PC-3 (cell line): ENCODE measurements at regions not wholly inside any gene's neighbourhood (a gene's known extent, or its start where the extent isn't known, plus 50 kb on each side); places are given as distances from the start of the nearest gene placed in this dataset.
"Not testable (repeated sequence)": the region's sequence is repeated elsewhere in the genome, so short reads cannot be mapped to it uniquely, and the experiment has no call there.

Experiments used
- ATAC-seq: fragments of 200-7000 bp; cut with Tn5 transposase; 2 replicates; pipeline ENCODE4 v1.9.1; 2020; ENCODE audit warnings: mild to moderate bottlenecking, moderate library complexity
- BruUV-seq: library from RNA; stranded (reverse); fragments of 400-500 nt; replicated peaks from 2 replicates; lab custom pipeline; 2021; lab: Mats Ljungman, UMichigan
- CTCF ChIA-PET: fragments of 300-600 bp; sonication (Branson Sonifier 250); formaldehyde crosslinking; loops from one replicate; lab custom pipeline; 2022; ENCODE audit warnings: antibody characterized with exemption; lab: Charles Lee
- POLR2A ChIA-PET: fragments of 300-600 bp; sonication (Branson Sonifier 250); formaldehyde crosslinking; loops from one replicate; lab custom pipeline; 2022; ENCODE audit warnings: antibody characterized with exemption; ENCODE audit not compliant: unreplicated experiment; lab: Charles Lee
- DNase-seq: peaks from one replicate; pipeline ENCODE4 v3.0.0-alpha.2; 2015
- H2AFZ ChIP-seq: fragments of 300-600 bp; sonication (generic); 2 replicates; pipeline ENCODE4 v1.6.0; 2016; ENCODE audit warnings: antibody characterized with exemption, low read length
- H3F3A ChIP-seq: fragments of 300-600 bp; sonication (generic); one replicate; pipeline ENCODE4 v1.6.0; 2017; ENCODE audit warnings: antibody characterized with exemption, low read length, control low read depth, mild to moderate bottlenecking; ENCODE audit not compliant: unreplicated experiment
- H3K27ac ChIP-seq: fragments of 300-600 bp; sonication (generic); 2 replicates; pipeline ENCODE4 v1.5.1; 2016; ENCODE audit warnings: mild to moderate bottlenecking, low read length
- H3K27me3 ChIP-seq: fragments of 300-600 bp; sonication (generic); 2 replicates; pipeline ENCODE4 v1.6.1; 2016; ENCODE audit warnings: low read length, mixed read lengths
- H3K36me3 ChIP-seq: fragments of 300-600 bp; sonication (generic); 2 replicates; pipeline ENCODE4 v1.6.1; 2016; ENCODE audit warnings: low read depth, mixed run types, low read length, mixed read lengths
- H3K4me1 ChIP-seq: fragments of 300-600 bp; sonication (generic); 2 replicates; pipeline ENCODE4 v1.5.1; 2016; ENCODE audit warnings: low read length; ENCODE audit not compliant: insufficient read depth
- H3K4me2 ChIP-seq: fragments of 300-600 bp; sonication (generic); 2 replicates; pipeline ENCODE4 v1.6.0; 2016; ENCODE audit warnings: low read length
- H3K4me3 ChIP-seq: fragments of 300-600 bp; sonication (generic); 2 replicates; pipeline ENCODE4 v1.5.1; 2016; ENCODE audit warnings: mild to moderate bottlenecking, low read length, mixed read lengths
- H3K79me2 ChIP-seq: fragments of 300-600 bp; sonication (generic); 2 replicates; pipeline ENCODE4 v1.6.1; 2017; ENCODE audit warnings: low read length, mixed read lengths
- H3K9ac ChIP-seq: fragments of 300-600 bp; sonication (generic); 2 replicates; pipeline ENCODE4 v1.6.0; 2016; ENCODE audit warnings: mild to moderate bottlenecking, low read length
- H3K9me2 ChIP-seq: fragments of 300-600 bp; sonication (generic); replicated peaks from 2 replicates; pipeline ENCODE4 v1.6.1; 2016; ENCODE audit warnings: mixed run types, low read length, mixed read lengths
- H3K9me3 ChIP-seq: fragments of 300-600 bp; sonication (generic); 2 replicates; pipeline ENCODE4 v1.6.1; 2016; ENCODE audit warnings: low read length, mixed read lengths
- H4K20me1 ChIP-seq: fragments of 300-600 bp; sonication (generic); 2 replicates; pipeline ENCODE4 v1.6.1; 2016; ENCODE audit warnings: low read length, mixed read lengths
- CTCF ChIP-seq: fragments of 300-600 bp; sonication (generic); conservative IDR thresholded peaks from 2 replicates; pipeline ENCODE4 v1.5.1; 2017; ENCODE audit warnings: antibody characterized with exemption, low read depth, mild to moderate bottlenecking, low read length
- EZH2 ChIP-seq: fragments of 300-600 bp; sonication (generic); IDR thresholded peaks from one replicate; pipeline ENCODE4 v1.6.1; 2017; ENCODE audit warnings: antibody characterized with exemption, mild to moderate bottlenecking, low read length; ENCODE audit not compliant: unreplicated experiment
- EZH2phosphoT487 ChIP-seq: fragments of 300-600 bp; sonication (generic); IDR thresholded peaks from 2 replicates; pipeline ENCODE4 v1.6.1; 2018; ENCODE audit warnings: mild to moderate bottlenecking, antibody characterized with exemption, low read length, borderline replicate concordance
- intact Hi-C: fragments of 100-400 bp; cut with micrococcal nuclease; formaldehyde crosslinking; loops from 2 replicates; pipeline ENCODE4 v1.9.0; 2023

DNA sequence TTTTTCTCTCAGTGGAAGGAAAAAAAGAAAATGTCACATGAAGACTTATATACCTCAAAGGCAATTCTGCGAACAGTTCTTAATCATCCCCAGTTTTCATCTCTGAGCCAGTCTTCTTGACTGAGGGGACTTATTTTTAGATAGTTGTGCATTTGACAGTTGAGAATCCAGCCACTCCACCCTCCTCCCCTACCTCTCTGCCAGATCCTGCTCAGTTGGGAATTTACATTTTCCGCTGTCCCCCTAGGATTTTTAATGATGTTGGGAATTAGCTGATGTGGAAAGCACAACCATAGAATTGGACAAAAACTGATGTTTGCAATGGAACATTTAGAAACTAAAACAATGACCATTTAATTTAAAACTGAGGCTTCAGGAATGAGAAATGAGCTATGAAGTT lies 194.3 kb upstream of the PIK3R1 start:
- no peaks in the 10 kb centered on the region for H3F3A ChIP-seq
- H3K27me3 ChIP-seq = no peaks in the 10 kb centered on the region
- H3K9ac ChIP-seq = no peak overlapping the region
- H2AFZ ChIP-seq = no peak overlapping the region
- TF ChIP-seq CTCF (no peak), EZH2phosphoT487 (no peak), EZH2 (no peak)
- no peaks in the 10 kb centered on the region for H3K9me2 ChIP-seq
- no peaks in the 10 kb centered on the region for H3K79me2 ChIP-seq
- DNase-seq = no peak
- H3K27ac ChIP-seq = no peak overlapping the region
- BruUV-seq = no TSS peak
- H3K36me3 ChIP-seq = no peaks in the 10 kb centered on the region
- POLR2A ChIA-PET = no interaction called here
- H3K4me1 ChIP-seq = no peaks in the 10 kb centered on the region
- H3K4me3 ChIP-seq = no peak overlapping the region
- no peak overlapping the region for H3K4me2 ChIP-seq
- intact Hi-C loops = no loop called here
- no peaks in the 10 kb centered on the region for H4K20me1 ChIP-seq
- no peak for ATAC-seq
- no peaks in the 10 kb centered on the region for H3K9me3 ChIP-seq
- CTCF ChIA-PET = no interaction called here

DNA sequence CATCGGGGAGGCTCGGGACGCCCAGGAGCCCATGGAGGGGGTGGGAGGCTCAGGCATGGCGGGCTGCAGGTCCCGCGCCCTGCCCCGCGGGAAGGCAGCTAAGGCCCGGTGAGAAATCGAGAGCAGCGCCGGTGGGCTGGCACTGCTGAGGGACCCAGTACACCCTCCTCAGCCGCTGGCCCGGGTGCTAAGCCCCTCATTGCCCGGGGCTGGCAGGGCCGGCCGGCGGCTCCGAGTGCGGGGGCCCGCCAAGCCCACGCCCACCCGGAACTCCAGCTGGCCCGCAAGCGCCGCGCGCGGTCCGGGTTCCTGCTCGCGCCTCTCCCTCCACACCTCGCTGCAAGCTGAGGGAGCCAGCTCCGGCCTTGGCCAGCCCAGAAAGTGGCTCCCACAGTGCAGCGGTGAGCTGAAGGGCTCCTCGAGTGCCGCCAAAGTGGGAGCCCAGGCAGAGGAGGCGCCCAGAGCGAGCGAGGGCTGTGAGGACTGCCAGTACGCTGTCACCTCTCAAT lies 195.0 kb upstream of the PIK3R1 start:
- intact Hi-C loops, H3K9ac ChIP-seq, H3K4me1 ChIP-seq, H3K27me3 ChIP-seq, ATAC-seq, BruUV-seq, H2AFZ ChIP-seq, H3K9me3 ChIP-seq, CTCF ChIA-PET, H3K27ac ChIP-seq, H3K36me3 ChIP-seq, H3K4me2 ChIP-seq, H3K4me3 ChIP-seq, POLR2A ChIA-PET, H3F3A ChIP-seq, H4K20me1 ChIP-seq, H3K79me2 ChIP-seq, H3K9me2 ChIP-seq, DNase-seq: not testable (repeated sequence)

DNA sequence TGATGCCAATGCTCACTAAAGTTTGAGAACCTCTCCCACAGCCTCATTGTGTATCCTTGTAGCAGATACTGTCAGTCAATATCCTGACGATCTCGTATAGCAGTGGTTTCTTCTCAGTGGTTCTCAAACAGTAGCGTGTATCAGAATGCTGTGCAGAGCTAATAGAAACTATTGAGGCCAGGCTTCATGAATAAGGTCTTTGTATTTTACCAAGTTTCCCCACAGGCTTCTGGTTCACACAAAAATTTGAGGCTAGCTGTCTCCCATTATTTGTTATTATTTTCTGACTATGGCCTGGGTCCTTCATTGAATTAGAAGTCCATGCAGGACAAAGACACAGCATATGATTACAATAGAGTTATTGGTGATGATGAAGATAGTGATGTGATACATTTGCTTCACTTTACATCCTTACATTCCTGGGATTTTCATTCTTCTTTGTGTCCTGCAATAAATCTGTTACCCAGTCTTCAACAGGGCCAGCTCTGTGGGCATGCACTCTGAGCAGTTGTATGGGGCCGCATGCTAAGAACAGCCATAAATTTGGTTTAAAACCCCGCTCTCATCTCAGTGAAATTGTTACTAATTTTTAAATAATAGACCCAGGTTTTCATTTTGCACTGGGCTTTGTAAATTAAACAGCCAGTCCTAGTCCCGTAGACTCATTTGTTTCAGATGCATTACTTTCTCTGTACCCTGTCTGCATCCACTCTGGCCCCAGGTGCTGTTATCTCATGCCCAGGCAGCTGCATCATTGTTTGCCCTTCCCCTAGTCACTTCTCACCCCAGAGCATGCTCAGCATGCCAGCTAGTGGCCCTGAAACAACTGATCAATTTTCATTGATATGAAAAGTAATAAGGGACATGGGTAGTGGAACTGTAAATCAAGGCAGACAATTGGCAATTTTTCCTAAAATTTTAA lies 199.9 kb upstream of the PIK3R1 start:
- POLR2A ChIA-PET = no interaction called here
- no peak overlapping the region for H3K4me2 ChIP-seq
- no peaks in the 10 kb centered on the region for H3K27me3 ChIP-seq
- intact Hi-C loops = no loop called here
- H3K4me1 ChIP-seq = no peaks in the 10 kb centered on the region
- no peaks in the 10 kb centered on the region for H4K20me1 ChIP-seq
- ATAC-seq (no peak), DNase-seq (no peak)
- no peak overlapping the region for H3K9ac ChIP-seq
- H3K4me3 ChIP-seq = no peak overlapping the region
- no TSS peak for BruUV-seq
- H2AFZ ChIP-seq = no peak overlapping the region
- H3K79me2 ChIP-seq = no peaks in the 10 kb centered on the region
- H3K9me3 ChIP-seq = no peaks in the 10 kb centered on the region
- H3F3A ChIP-seq = no peaks in the 10 kb centered on the region
- no peaks in the 10 kb centered on the region for H3K36me3 ChIP-seq
- TF ChIP-seq EZH2phosphoT487 = no peak
- TF ChIP-seq EZH2 = no peak
- no peak for TF ChIP-seq CTCF
- no peaks in the 10 kb centered on the region for H3K9me2 ChIP-seq
- CTCF ChIA-PET = no interaction called here
- no peak overlapping the region for H3K27ac ChIP-seq
